B cell (primary cell): ENCODE measurements at regions not wholly inside any gene's neighbourhood (a gene's known extent, or its start where the extent isn't known, plus 50 kb on each side); places are given as distances from the start of the nearest gene placed in this dataset.

Source experiments
- ATAC-seq: fragments of 200-7000 bp; cut with Tn5 transposase; one replicate; pipeline ENCODE4 v1.10.0; 2021; ENCODE audit warnings: low read depth, mild to moderate bottlenecking, moderate number of reproducible peaks, moderate library complexity
- CTCF ChIA-PET: fragments of 350-600 bp; sonication (Branson Sonifier 250); formaldehyde crosslinking; loops from one replicate; lab custom pipeline; 2021; ENCODE audit warnings: antibody characterized with exemption, inconsistent platforms; lab: Charles Lee
- POLR2A ChIA-PET: fragments of 350-600 bp; sonication (Branson Sonifier 250); formaldehyde crosslinking; loops from one replicate; lab custom pipeline; 2021; ENCODE audit warnings: antibody characterized with exemption; lab: Charles Lee
- DNase-seq: peaks from one replicate; pipeline ENCODE4 v3.0.0; 2013
- H2AFZ ChIP-seq: 2 replicates; pipeline ENCODE4 v1.6.1; 2012; ENCODE audit warnings: mild to moderate bottlenecking, low read depth, low read length; ENCODE audit not compliant: insufficient read depth, poor library complexity, severe bottlenecking
- H3K27ac ChIP-seq, 2 donors: 1 replicate in 1 of 2; 2 replicates in 1 of 2; pipeline ENCODE4 v1.5.1; 2012 to 2013; ENCODE audit warnings: low read length in 2 of 2, mild to moderate bottlenecking in 2 of 2, moderate library complexity in 1 of 2
- H3K27me3 ChIP-seq, 4 experiments: fragments of 200-600 bp in 1 of 4; sonication (generic) in 1 of 4; replicated peaks in 1 of 4; 1 replicate in 2 of 4; 2 replicates in 2 of 4; pipeline versions ENCODE4 v1.6.1 to v1.7.0; 2013 to 2016; ENCODE audit warnings: low read length in 3 of 4, mild to moderate bottlenecking in 2 of 4, mixed read lengths in 1 of 4, moderate library complexity in 1 of 4; ENCODE audit not compliant: insufficient read depth in 4 of 4, control insufficient read depth in 3 of 4; ENCODE audit errors: control extremely low read depth in 1 of 4
- H3K36me3 ChIP-seq, 2 experiments: replicated peaks in 1 of 2; 1 replicate in 1 of 2; 2 replicates in 1 of 2; pipeline versions ENCODE4 v1.6.1 to v1.7.1; 2013; ENCODE audit warnings: low read length in 1 of 2; ENCODE audit not compliant: insufficient read depth in 2 of 2, control insufficient read depth in 1 of 2; ENCODE audit errors: control extremely low read depth in 1 of 2, extremely low read depth in 1 of 2
- H3K4me1 ChIP-seq, 2 donors: fragments of 200-600 bp in 1 of 2; sonication (generic) in 1 of 2; 1 replicate in 1 of 2; 2 replicates in 1 of 2; pipeline versions ENCODE4 v1.5.1 to v1.6.1; 2013 to 2017; ENCODE audit warnings: low read length in 2 of 2; ENCODE audit not compliant: control insufficient read depth in 2 of 2, insufficient read depth in 2 of 2
- H3K4me2 ChIP-seq: replicated peaks from 2 replicates; pipeline ENCODE3; 2012; ENCODE audit warnings: mild to moderate bottlenecking, low read depth, low read length; ENCODE audit not compliant: poor library complexity, severe bottlenecking
- H3K4me3 ChIP-seq, 5 experiments: fragments of 200-600 bp in 1 of 5; sonication (generic) in 1 of 5; 1 replicate in 3 of 5; 2 replicates in 2 of 5; pipeline versions ENCODE4 v1.5.1 to v1.7.0; 2011 to 2016; ENCODE audit warnings: low read length in 4 of 5, mild to moderate bottlenecking in 4 of 5, low read depth in 2 of 5, control low read depth in 1 of 5, moderate library complexity in 1 of 5; ENCODE audit not compliant: insufficient read depth in 1 of 5; ENCODE audit errors: control extremely low read depth in 1 of 5, extremely low read depth in 1 of 5
- H3K79me2 ChIP-seq: fragments of 200-600 bp; sonication (generic); one replicate; pipeline ENCODE4 v1.6.0; 2016; ENCODE audit warnings: low read length; ENCODE audit not compliant: control insufficient read depth, insufficient read depth
- H3K9ac ChIP-seq: fragments of 200-600 bp; sonication (generic); 2 replicates; pipeline ENCODE4 v1.6.1; 2017; ENCODE audit warnings: mild to moderate bottlenecking, low read length, moderate library complexity
- H3K9me3 ChIP-seq, 3 donors: one replicate each; pipeline versions ENCODE4 v1.6.1 to v1.7.1; 2013; ENCODE audit warnings: low read length in 2 of 3; ENCODE audit not compliant: control insufficient read depth in 2 of 3, insufficient read depth in 1 of 3; ENCODE audit errors: control extremely low read depth in 1 of 3
- H4K20me1 ChIP-seq: 2 replicates; pipeline ENCODE4 v1.6.0; 2012; ENCODE audit warnings: mild to moderate bottlenecking, low read length; ENCODE audit not compliant: insufficient read depth, control insufficient read depth, poor library complexity, severe bottlenecking
- H3K27ac Mint-ChIP-seq: one replicate; pipeline ENCODE4 v1.8.0; 2021; ENCODE audit warnings: mixed read lengths
- H3K27me3 Mint-ChIP-seq: one replicate; pipeline ENCODE4 v1.8.0; 2021; ENCODE audit warnings: mixed read lengths
- H3K4me1 Mint-ChIP-seq: one replicate; pipeline ENCODE4 v1.8.0; 2021; ENCODE audit warnings: mixed read lengths
- H3K4me3 Mint-ChIP-seq: one replicate; pipeline ENCODE4 v1.8.0; 2021; ENCODE audit warnings: mixed read lengths
- H3K9me3 Mint-ChIP-seq: one replicate; pipeline ENCODE4 v1.8.0; 2022; ENCODE audit warnings: mixed read lengths; ENCODE audit not compliant: insufficient read depth
- EZH2 ChIP-seq: IDR thresholded peaks from 2 replicates; pipeline ENCODE4 v1.6.1; 2012; ENCODE audit warnings: borderline replicate concordance, low read depth, mild to moderate bottlenecking, moderate library complexity, low read length; ENCODE audit not compliant: insufficient read depth, poor library complexity, severe bottlenecking
- WGBS: methylation state at CpG from one replicate; pipeline ENCODE4 v1.1.5; 2013; ENCODE audit warnings: missing lambda C conversion rate; ENCODE audit not compliant: insufficient coverage; 5-methylcytosine and 5-hydroxymethylcytosine counted together
- intact Hi-C: fragments of 100-400 bp; cut with micrococcal nuclease; formaldehyde crosslinking; loops from one replicate; pipeline ENCODE4 v1.10.0; 2022
- TF ChIP-seq, protein P1 (sequence below): fragments of 200-600 bp; IDR thresholded peaks from one replicate; pipeline ENCODE4 v1.8.0; 2022; ENCODE audit warnings: antibody characterized with exemption, mild to moderate bottlenecking

DNA sequence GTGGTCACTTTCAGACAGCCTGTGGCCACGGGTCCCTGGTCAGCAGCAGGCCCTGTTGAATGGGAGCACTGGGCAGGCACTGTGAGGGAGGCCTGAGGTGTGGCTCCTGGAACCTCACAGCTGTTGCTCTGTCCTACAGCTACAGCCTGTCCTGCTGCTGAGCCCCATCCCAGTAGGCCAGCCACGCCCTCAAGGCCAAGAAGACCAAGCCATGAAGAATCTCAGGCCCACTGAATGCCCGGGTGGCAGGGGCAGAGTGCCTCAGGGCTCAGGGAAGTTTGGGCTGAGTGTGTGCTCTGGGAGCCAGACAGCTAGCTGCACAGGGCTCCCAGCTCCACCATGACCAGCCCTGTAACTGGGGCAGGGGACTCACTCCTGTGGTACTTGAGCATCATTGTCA, 363.5 kb upstream of the NUPR2 start:
- DNase-seq, result no peak
- Mint-ChIP-seq H3K9me3 (peaks cover 18% of the 10 kb centered on the region), H3K27ac (no peak overlapping the region), H3K4me1 (no peaks in the 10 kb centered on the region), H3K27me3 (no peaks in the 10 kb centered on the region), H3K4me3 (no peak overlapping the region)
- Histone ChIP-seq H3K9ac (no peak overlapping the region), H4K20me1 (no peaks in the 10 kb centered on the region), H3K4me2 (no peak overlapping the region), H3K4me1 (no peaks in the 10 kb centered on the region), H3K9me3 (peaks cover 0 to 70% (median 23%) of the 10 kb centered on the region in 3 donors), H2AFZ (no peak overlapping the region), H3K27me3 (no peaks in the 10 kb centered on the region), H3K27ac (no peak overlapping the region), H3K79me2 (no peaks in the 10 kb centered on the region), H3K4me3 (no peak overlapping the region), H3K36me3 (no peaks in the 10 kb centered on the region)
- ChIA-PET CTCF (no interaction called here), POLR2A (no interaction called here)
- WGBS, result 74% methylated on average over 3 of the region's 3 CpGs
- intact Hi-C loops, result no loop called here
- no peak for ATAC-seq
- no peak for TF ChIP-seq EZH2
- TF ChIP-seq, protein P1, sequence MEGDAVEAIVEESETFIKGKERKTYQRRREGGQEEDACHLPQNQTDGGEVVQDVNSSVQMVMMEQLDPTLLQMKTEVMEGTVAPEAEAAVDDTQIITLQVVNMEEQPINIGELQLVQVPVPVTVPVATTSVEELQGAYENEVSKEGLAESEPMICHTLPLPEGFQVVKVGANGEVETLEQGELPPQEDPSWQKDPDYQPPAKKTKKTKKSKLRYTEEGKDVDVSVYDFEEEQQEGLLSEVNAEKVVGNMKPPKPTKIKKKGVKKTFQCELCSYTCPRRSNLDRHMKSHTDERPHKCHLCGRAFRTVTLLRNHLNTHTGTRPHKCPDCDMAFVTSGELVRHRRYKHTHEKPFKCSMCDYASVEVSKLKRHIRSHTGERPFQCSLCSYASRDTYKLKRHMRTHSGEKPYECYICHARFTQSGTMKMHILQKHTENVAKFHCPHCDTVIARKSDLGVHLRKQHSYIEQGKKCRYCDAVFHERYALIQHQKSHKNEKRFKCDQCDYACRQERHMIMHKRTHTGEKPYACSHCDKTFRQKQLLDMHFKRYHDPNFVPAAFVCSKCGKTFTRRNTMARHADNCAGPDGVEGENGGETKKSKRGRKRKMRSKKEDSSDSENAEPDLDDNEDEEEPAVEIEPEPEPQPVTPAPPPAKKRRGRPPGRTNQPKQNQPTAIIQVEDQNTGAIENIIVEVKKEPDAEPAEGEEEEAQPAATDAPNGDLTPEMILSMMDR, result no peak

DNA sequence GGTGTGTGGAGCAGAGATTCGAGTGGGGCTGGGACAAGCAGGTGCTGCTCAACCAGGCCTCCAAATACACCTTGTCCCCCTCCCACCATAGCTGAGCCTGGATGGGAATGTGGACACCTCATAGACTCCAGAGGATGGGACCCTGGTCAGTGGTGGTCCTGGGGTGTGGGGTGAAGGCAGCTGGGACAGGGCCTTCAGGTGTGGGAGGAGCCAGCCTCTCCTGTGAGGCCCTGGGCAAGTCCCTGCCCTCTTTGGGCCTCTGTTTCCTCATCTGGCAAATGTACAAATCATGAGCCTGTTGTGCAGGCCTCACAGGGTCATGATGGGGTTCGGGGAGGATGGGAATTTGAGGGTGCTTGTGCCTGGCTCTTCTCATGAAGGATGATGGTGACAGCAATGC, 362.9 kb upstream of the NUPR2 start:
- H3K27me3 ChIP-seq, result no peaks in the 10 kb centered on the region
- 67% methylated on average over 1 of the region's 2 CpGs for WGBS
- H3K9me3 ChIP-seq, result peaks cover 0 to 70% (median 23%) of the 10 kb centered on the region in 3 donors
- DNase-seq (no peak), ATAC-seq (no peak)
- Mint-ChIP-seq H3K27ac (no peak overlapping the region), H3K27me3 (no peaks in the 10 kb centered on the region), H3K4me3 (no peak overlapping the region), H3K4me1 (no peaks in the 10 kb centered on the region), H3K9me3 (peaks cover 16% of the 10 kb centered on the region)
- H3K4me2 ChIP-seq, result no peak overlapping the region
- CTCF ChIA-PET, result no interaction called here
- H3K27ac ChIP-seq, result no peak overlapping the region
- H3K4me1 ChIP-seq, result no peaks in the 10 kb centered on the region
- no peaks in the 10 kb centered on the region for H3K79me2 ChIP-seq
- no peaks in the 10 kb centered on the region for H3K36me3 ChIP-seq
- H3K4me3 ChIP-seq, result no peak overlapping the region
- TF ChIP-seq, protein P1, result no peak
- no peak for TF ChIP-seq EZH2
- POLR2A ChIA-PET, result no interaction called here
- H4K20me1 ChIP-seq, result no peaks in the 10 kb centered on the region
- no peak overlapping the region for H3K9ac ChIP-seq
- H2AFZ ChIP-seq, result no peak overlapping the region
- intact Hi-C loops, result no loop called here
